ENCODE measurements at regions not wholly inside any gene's neighbourhood (a gene's known extent, or its start where the extent isn't known, plus 50 kb on each side); places are given as distances from the start of the nearest gene placed in this dataset.
"Not testable (repeated sequence)": the region's sequence is repeated elsewhere in the genome, so short reads cannot be mapped to it uniquely, and the experiment has no call there.

GRCh38 chr15:77944002-77944867, 133.3 kb downstream of the TBC1D2B start:
- peak; percentile 85 for DNase-seq

DNA sequence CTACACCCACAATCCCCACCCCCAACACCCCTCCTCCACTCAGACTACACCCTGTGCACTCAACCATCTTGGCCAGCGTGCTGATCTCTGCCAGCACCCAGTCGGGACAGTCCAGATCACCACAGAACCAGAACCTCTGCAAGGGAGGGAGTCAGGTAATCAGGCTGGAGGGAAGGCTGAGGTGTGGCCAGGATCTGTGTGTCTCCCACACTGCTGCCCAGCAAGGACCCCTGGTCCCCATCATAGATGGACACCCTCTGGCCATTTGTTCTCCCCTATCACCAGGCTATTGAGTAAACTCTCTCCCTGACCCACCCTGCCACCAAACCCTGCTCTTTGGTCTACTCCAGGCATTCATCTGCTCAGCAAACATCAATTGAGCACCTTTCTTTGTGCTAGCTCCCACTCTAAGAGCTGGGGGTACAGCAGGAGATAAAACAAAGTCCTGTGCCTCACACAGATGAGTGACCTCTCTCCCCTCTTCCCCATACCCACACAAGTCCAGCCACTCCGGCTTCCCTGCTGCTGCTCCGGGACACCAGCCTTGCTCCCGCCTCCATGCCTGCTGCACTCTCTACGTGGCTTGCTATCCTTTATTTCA, 134.8 kb downstream of the TBC1D2B start:
- DNase-seq, result no peak

DNA sequence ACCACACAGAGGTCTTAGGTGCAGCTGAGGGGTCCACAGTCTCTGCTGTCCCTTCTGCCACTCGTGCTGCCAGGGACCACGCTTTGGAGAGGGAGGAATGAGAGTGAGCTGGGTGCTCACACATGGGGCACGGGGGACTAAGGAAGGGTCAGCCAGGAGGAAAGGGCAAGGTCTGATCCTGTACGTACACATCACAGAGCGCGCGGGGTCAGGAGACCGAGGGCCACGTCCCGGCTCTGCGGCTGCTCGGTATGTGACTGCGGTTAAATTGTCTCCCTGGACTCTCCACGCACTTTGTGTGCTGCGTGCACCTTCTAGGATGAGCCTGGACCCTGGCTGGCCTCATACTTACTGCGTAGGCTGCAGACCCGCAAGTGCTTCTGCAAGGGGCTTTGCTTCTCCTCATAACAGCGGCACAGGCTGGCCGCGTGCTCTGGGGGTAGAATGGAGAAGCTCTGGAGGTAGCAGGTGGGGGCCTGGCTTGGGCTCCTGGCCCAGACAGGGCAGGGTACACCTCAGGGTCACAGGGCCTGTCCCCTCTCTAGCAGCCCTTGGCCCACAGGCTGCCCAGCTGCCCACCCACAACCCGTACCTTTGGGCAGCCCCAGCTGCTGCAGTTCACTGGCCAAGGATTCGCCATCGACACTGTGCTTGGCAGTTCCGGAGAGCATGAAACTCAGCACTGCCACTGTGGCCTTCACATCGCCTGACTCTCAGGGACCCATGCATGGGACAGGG, 136.3 kb downstream of the TBC1D2B start:
- not testable (repeated sequence) for DNase-seq

DNA sequence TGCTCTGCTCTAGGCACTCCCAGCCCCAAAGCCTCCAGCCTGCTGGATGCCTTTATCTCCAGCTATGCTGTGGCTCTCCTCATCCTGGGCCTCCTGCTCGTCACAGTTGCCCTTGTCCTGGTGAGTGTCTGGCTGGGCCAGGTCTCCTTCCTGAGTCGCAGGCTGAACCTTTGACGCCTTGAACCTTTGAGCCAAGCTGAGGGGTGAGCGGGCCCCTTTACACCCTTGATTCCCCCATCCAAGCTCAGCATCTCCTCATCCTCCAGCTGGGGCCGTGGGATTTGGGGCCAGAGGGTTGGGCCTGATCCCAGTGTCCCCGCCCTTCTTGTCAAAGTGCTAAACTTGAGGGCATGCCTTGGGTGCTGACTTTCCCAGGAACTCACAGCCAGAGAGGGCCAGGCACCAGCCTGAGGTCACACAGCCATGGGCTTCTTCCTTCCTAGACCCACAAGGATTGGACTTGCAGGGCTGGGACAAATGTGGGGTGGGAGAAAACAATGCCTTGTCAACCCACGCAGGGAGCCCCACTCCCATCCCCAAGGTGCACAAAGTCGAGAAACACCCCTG, 137.0 kb downstream of the TBC1D2B start:
- DNase-seq, result no peak

GRCh38 chr15:77939851-77940250, 137.7 kb downstream of the TBC1D2B start:
- no peak for DNase-seq

DNA sequence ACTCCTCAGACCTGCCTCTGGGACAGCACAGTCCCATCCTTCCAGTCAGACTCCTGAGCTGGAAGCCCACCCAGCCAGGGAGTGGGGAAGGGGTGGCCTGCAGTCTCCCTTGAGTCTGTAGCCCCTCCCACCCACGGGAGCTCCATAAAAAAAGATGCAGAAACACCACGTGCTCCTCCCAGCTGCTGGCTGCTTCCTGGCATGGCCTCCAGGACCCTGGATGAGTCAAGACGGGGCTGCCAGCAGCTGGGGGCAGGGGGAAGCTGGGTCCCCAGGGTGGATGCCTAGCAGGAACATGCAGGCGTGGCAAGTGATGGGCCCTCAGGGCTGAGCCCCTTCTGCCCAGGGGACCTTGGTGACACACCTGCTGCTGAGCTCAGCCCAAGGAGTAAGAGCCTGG, 138.5 kb downstream of the TBC1D2B start:
- peak; percentile 5 for DNase-seq

- DNase-seq, result peak; percentile 22
Observed at GRCh38 chr15:77938546-77938945, 139.0 kb downstream of the TBC1D2B start.

DNA sequence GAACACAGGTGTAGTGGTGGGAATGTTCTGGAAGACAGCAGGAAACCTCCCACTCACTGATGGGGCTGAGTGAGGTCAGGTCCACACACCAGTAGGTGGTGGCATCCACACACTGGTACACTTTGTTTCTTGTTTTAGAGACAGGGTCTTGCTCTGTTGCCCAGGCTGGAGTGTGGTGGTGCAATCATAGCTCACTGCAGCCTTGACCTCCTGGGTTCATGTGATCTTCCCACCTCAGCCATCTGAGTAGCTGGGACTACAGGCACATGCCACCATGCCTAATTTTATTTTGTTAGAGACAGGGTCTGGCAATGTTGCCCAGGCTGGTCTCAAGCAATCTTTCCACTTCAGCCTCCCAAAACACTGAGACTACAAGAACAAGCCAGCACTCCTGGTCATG, 140.9 kb downstream of the TBC1D2B start:
- DNase-seq, result not testable (repeated sequence)

GRCh38 chr15:77934516-77934915, 143.0 kb downstream of the TBC1D2B start:
- DNase-seq, result not testable (repeated sequence)

- not testable (repeated sequence) for DNase-seq
Observed at GRCh38 chr15:77930907-77931306, 146.6 kb downstream of the TBC1D2B start.

GRCh38 chr15:77930490-77930889, 147.0 kb downstream of the TBC1D2B start:
- not testable (repeated sequence) for DNase-seq

DNA sequence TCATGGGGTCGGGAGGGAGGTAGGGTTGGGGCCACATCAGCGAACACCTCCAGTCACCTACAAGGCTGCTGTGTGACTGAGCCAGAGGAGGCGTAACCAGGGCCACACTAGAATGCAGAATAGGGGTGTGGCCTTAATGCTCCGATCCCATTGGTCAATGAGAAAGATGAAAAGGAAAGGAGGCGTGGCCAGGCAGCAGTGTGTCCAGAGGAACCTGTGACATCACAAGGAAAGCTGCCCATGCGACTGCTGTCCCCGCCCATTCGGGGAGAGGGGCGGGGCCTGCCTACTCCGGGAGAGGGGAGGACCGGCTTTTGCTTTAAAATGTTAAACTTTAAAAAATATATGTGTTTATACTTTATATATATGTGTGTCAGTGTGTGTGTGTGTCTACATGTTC, 150.7 kb downstream of the TBC1D2B start:
- not testable (repeated sequence) for DNase-seq

DNA sequence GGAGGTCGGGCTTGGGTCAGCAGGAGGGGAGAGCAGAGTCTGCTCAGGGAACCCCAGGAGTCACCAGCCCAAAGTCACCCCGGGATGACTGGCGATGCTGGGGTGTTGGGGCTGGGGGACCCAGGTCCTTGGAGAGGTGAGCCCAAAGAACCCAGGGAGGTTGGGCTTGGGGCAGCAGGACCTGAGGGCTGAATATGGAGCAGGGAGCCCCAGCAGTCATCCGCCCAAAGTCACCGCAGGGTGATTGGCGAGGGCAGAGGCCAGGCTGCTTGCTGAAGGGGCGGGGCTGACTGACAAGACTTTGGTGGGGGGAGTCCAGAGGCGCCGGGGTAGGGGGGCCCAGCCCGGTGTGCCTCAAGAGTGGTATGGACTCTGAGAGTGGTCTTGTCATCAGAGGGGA, 151.2 kb downstream of the TBC1D2B start:
- not testable (repeated sequence) for DNase-seq

DNA sequence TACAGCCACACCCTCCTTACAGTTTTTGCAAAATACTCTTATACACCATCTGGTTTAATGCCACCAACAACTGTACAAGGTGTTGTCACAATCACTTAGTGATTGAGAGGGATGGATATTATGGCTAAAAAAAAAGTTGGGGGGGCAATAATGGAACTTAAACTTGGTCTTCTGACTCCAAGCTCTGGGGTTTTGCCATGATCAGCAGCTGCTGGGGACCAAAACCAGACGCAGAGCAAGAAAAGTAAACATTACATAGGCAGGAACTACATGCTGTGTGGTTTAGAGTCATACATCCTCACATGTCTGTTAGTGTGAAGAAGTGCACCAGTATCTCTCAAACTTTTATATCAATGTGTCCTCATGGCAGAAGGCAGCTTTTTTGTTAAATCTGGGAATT, 152.4 kb downstream of the TBC1D2B start:
- DNase-seq, result not testable (repeated sequence)

- DNase-seq, result no peak
Observed at GRCh38 chr15:77921664-77922063, 155.8 kb downstream of the TBC1D2B start.

DNA sequence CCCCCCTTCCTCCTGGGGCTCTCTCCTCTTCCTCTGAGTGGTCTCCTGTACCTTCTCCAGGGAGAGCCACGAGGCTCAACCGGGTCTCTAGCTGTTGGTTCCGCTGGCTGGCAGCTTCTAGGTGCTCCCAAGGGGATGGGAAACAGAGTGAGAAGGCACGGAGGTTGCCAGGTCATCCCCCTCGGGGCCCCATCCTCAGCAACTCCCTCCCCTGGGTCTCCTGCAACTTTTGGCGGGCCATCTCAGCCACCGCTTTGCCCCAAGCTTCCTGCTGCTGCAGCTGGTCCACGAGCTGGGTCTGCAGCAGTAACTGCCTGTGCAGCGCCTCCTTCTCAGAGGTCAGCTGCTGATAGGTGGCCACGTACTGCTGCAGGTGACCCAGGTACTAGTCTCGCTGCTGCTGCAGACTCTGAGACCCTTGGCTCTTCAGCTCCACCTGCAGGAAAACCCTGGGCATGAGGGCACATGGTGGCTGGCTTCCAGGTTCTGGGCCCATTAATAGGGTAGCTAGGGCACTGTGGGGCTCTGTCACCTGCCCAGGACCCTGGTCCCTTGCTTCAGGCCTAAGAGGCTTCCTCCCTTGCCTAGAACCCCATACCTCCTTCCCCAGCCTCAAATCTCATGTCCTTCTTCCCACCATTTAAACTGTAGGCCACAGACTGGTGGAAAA, 160.4 kb downstream of the TBC1D2B start:
- DNase-seq, result not testable (repeated sequence)

DNA sequence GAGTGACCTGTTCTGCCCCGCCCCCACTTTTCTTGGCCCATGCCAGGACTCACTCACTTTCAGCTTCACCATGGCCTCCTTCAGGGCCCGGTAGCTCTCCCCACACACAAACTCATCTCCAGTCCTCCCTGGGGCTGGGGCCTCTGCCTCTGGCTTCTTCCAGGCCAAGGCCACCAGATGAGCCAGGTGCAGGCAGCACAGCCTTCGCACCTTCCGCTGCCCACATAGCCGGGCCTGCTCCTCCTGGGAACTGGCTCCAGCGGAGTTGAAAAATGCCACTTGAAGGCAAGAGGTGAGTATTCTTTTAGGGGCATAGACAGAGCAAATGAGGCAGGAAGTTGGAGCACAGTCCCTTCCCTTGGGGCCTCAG, 161.6 kb downstream of the TBC1D2B start:
- DNase-seq, result not testable (repeated sequence)

DNA sequence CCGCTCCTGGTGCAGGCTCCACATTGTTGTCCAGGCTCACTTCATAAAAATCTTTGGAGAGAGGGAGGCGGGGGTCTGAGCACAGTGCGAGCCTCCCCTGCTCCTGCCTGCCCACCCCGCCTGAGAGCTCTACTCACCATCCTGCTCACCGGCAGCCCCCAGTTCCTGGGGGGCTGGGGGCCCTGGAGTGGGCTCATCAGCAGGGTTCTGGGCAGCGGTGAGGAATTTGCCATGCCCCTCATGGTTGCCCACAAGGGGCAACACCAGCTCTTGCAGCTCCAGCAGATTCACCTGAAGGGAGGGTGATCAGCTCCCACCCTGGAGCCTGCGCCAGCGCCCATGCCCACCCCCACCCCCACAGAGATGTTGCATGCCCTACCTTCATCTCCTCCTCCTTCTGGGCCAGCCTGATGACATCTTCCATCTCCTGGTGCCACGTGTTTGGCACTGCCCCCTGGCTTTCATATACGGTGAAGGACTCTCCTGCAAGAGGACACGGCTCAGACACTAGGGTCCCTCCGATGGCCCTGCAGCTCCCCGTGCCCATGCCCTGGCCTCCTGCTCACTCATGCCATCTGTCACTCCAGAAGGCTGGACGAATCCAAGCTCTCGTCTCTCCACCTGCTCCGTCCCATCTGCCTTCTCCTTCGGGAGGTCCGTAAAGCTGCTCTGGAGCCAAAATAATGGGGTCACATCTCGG, 162.1 kb downstream of the TBC1D2B start:
- no peak for DNase-seq

DNA sequence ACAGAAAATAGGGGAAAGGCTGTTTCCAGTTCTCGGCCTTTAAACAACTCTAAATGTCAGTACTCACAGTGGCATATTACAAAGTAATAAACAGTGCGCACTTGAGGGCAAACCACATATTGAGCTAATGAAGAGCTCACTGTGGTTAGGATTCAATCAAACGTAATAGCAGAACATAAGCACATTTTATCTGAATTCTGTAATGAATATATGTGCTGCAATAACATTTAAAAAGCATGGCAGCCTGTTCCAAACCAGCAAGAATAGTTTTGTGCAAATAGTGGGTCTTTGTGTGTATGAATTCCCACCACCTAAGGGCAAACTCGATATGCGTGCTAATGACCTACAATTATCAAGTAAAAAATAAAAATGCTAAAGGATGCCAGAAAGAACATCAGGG, 163.0 kb downstream of the TBC1D2B start:
- not testable (repeated sequence) for DNase-seq

DNA sequence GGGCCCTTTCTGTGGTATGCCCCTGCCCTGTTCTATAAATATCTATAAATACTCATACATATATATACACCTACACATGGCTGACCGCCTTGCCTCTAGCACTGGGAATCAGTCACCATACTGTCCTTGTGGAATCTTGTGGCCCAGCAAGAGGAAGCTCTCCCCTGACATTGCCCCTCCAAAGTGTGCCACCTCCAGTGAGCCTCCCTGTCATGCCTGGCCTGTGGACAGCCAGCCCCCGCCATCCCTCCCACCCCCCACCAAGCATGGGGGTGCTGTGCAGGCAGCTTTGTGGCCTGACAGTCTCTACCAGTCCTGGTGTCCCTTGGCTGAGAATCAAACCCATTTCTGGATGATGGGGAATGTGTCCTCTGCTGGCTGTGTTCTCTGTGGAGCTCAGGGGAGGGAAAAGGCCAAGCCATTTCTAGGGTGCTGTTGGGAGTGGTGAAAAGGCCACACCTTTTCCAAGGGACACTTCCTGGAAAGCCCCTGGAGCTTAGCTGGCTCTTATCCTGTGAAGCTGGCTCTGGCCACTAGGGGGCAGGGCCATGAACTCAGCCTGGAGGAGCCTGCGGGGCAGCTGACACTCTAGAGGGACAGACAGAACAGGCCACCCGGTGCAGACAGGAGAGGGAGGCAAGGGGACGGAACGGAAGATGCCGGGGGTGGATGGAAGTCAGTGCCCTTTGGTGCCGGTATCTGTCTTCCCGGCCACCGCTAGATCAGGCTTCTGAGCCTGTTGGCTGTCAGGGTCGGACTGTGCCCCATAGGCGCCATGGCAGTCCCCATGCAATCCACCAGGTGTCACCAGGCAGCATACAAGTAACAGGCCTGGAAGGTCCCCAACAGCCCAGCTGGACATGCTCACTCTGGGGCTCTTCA, 167.2 kb downstream of the TBC1D2B start:
- DNase-seq, result peak; percentile 84

Data from left kidney (tissue), 1 donor.